ENCODE measurements at regions not wholly inside any gene's neighbourhood (a gene's known extent, or its start where the extent isn't known, plus 50 kb on each side); places are given as distances from the start of the nearest gene placed in this dataset.

DNA sequence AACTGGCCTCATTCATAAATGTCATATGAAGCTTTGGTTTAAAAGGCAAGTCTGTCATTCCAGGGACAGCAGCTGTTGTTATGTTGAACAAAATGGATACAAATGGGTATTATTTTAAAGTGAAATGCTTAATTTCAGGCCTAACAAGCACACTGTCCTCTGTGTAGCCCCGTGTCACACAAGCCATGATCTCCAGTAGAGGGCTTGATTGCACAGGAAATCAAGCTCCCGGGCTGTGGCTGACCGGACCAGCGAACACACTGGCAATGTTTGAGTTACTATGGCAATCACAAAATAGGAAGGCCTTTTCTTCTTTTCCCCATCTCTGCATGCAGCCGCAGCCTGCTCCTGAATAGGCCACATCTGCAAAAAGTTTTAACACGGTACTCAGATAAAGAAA, 64.0 kb upstream of the GSX1 start:
- Histone ChIP-seq H2AFZ (ENCODE audit: low read depth, low read length) (no peak overlapping the region), H3K36me3 (ENCODE audit: control insufficient read depth in 2 of 2, extremely low read depth in 1 of 2, insufficient read depth in 2 of 2, low read length in 2 of 2) (no peaks in the 10 kb centered on the region), H3K9ac (replicated peaks; ENCODE audit: extremely low read depth, insufficient read depth, low read length) (no peak overlapping the region), H3K4me2 (ENCODE audit: insufficient read depth, low read length) (no peak overlapping the region), H3K9me1 (replicated peaks; ENCODE audit: control insufficient read depth, extremely low read depth, insufficient read depth, low read length) (no peaks in the 10 kb centered on the region), H3K4me3 (replicated peaks in 1 of 3; ENCODE audit: insufficient read depth in 1 of 3, low read depth in 1 of 3, low read length in 3 of 3) (no peak overlapping the region), H4K20me1 (replicated peaks; ENCODE audit: control insufficient read depth, extremely low read depth, insufficient read depth, low read length) (no peaks in the 10 kb centered on the region), H3K27me3 (ENCODE audit: control insufficient read depth in 2 of 2, insufficient read depth in 2 of 2, low read length in 2 of 2) (peaks cover 2 to 7% of the 10 kb centered on the region in 2 experiments), H3K9me3 (replicated peaks; ENCODE audit: control insufficient read depth, insufficient read depth, low read length) (no peaks in the 10 kb centered on the region), H3K4me1 (ENCODE audit: control insufficient read depth, extremely low read depth, insufficient read depth, low read length) (no peaks in the 10 kb centered on the region), H3K27ac (ENCODE audit: insufficient read depth, low read depth, low read length) (no peak overlapping the region), H3K79me2 (ENCODE audit: control insufficient read depth, insufficient read depth, low read length) (no peaks in the 10 kb centered on the region)
- no peak for FAIRE-seq
- ChIA-PET CTCF (interaction anchor here (1.2 kb wide), 1 partner anchor 106 kb away, joined by 3 read pairs; the partner anchor contains the start of gene POLR1D), POLR2A (no interaction called here)
- TF ChIP-seq GATA2 (IDR thresholded peaks at IDR 0.05; ENCODE audit: insufficient read depth, insufficient read length, low read depth, low read length), result no peak
- no peak for TF ChIP-seq POLR2A (IDR thresholded peaks at IDR 0.05; ENCODE audit: low read depth, low read length)
- TF ChIP-seq, protein P1, sequence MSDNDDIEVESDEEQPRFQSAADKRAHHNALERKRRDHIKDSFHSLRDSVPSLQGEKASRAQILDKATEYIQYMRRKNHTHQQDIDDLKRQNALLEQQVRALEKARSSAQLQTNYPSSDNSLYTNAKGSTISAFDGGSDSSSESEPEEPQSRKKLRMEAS (IDR thresholded peaks at IDR 0.05; ENCODE audit: insufficient read depth, insufficient read length), result no peak
- TF ChIP-seq, protein P2, sequence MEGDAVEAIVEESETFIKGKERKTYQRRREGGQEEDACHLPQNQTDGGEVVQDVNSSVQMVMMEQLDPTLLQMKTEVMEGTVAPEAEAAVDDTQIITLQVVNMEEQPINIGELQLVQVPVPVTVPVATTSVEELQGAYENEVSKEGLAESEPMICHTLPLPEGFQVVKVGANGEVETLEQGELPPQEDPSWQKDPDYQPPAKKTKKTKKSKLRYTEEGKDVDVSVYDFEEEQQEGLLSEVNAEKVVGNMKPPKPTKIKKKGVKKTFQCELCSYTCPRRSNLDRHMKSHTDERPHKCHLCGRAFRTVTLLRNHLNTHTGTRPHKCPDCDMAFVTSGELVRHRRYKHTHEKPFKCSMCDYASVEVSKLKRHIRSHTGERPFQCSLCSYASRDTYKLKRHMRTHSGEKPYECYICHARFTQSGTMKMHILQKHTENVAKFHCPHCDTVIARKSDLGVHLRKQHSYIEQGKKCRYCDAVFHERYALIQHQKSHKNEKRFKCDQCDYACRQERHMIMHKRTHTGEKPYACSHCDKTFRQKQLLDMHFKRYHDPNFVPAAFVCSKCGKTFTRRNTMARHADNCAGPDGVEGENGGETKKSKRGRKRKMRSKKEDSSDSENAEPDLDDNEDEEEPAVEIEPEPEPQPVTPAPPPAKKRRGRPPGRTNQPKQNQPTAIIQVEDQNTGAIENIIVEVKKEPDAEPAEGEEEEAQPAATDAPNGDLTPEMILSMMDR (IDR thresholded peaks at IDR 0.05; ENCODE audit: extremely low read depth in 1 of 2, insufficient read depth in 1 of 2, low read depth in 1 of 2, low read length in 2 of 2), result no peak
- no peak for TF ChIP-seq MYC (IDR thresholded peaks at IDR 0.05; ENCODE audit: low read depth, low read length)
- dilution Hi-C loops (cut with MboI; ENCODE audit: extremely low pct_ligation_motif_present, low sequenced_read_pairs), result no loop called here
- intact Hi-C loops (cut with micrococcal nuclease), result no loop called here
- DNase-seq (ENCODE audit: low read depth, low spot score), result no peak
- BruUV-seq (replicated peaks), result no TSS peak

DNA sequence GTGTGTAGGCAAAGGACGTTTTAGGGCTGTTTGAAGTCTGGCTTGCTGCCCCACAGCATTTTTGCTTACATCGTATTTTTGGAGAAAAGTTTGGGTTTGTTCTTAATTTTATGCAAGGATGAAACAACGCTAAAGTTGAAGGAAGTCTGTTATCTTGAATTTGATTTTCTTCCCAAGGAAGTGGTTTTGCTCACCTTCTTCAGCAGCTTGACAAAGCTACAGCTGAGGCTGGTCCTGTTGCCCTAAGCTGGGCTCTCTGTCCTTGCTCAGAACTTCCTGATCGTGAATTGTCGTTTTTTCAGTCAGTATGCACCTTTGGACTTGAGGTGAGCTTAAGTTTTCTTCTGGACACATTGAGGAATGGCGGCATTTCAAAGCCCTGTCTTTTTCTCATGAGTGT, 62.1 kb upstream of the GSX1 start:
- Histone ChIP-seq H4K20me1 (replicated peaks; ENCODE audit: control insufficient read depth, extremely low read depth, insufficient read depth, low read length) (no peaks in the 10 kb centered on the region), H3K4me3 (replicated peaks in 1 of 3; ENCODE audit: insufficient read depth in 1 of 3, low read depth in 1 of 3, low read length in 3 of 3) (no peak overlapping the region), H3K4me1 (ENCODE audit: control insufficient read depth, extremely low read depth, insufficient read depth, low read length) (no peaks in the 10 kb centered on the region), H3K4me2 (ENCODE audit: insufficient read depth, low read length) (no peak overlapping the region), H3K36me3 (ENCODE audit: control insufficient read depth in 2 of 2, extremely low read depth in 1 of 2, insufficient read depth in 2 of 2, low read length in 2 of 2) (no peaks in the 10 kb centered on the region), H3K9ac (replicated peaks; ENCODE audit: extremely low read depth, insufficient read depth, low read length) (no peak overlapping the region), H3K27ac (ENCODE audit: insufficient read depth, low read depth, low read length) (no peak overlapping the region), H3K9me1 (replicated peaks; ENCODE audit: control insufficient read depth, extremely low read depth, insufficient read depth, low read length) (no peaks in the 10 kb centered on the region), H3K27me3 (ENCODE audit: control insufficient read depth in 2 of 2, insufficient read depth in 2 of 2, low read length in 2 of 2) (peaks cover 2 to 7% of the 10 kb centered on the region in 2 experiments), H3K79me2 (ENCODE audit: control insufficient read depth, insufficient read depth, low read length) (no peaks in the 10 kb centered on the region), H3K9me3 (replicated peaks; ENCODE audit: control insufficient read depth, insufficient read depth, low read length) (no peaks in the 10 kb centered on the region), H2AFZ (ENCODE audit: low read depth, low read length) (no peak overlapping the region)
- dilution Hi-C loops (cut with MboI; ENCODE audit: extremely low pct_ligation_motif_present, low sequenced_read_pairs), result no loop called here
- POLR2A ChIA-PET, result no interaction called here
- intact Hi-C loops (cut with micrococcal nuclease), result no loop called here
- FAIRE-seq (no peak), DNase-seq (ENCODE audit: low read depth, low spot score) (no peak)
- BruUV-seq (replicated peaks), result no TSS peak
- no peak for TF ChIP-seq MYC (IDR thresholded peaks at IDR 0.05; ENCODE audit: low read depth, low read length)
- no peak for TF ChIP-seq JUN (IDR thresholded peaks at IDR 0.05; ENCODE audit: borderline replicate concordance, insufficient read depth, insufficient read length, low read depth)
- TF ChIP-seq GATA2 (IDR thresholded peaks at IDR 0.05; ENCODE audit: insufficient read depth, insufficient read length, low read depth, low read length), result no peak
- no peak for TF ChIP-seq POLR2A (IDR thresholded peaks at IDR 0.05; ENCODE audit: low read depth, low read length)
- TF ChIP-seq POLR2AphosphoS5 (IDR thresholded peaks at IDR 0.05; ENCODE audit: insufficient read depth, low read depth, low read length), result no peak
- TF ChIP-seq EZH2 (IDR thresholded peaks at IDR 0.05; ENCODE audit: borderline replicate concordance, low read depth, low read length, severe bottlenecking), result no peak
- TF ChIP-seq, protein P2 (IDR thresholded peaks at IDR 0.05; ENCODE audit: extremely low read depth in 1 of 2, insufficient read depth in 1 of 2, low read depth in 1 of 2, low read length in 2 of 2), result no peak
- TF ChIP-seq FOS (IDR thresholded peaks at IDR 0.05; ENCODE audit: borderline replicate concordance, insufficient read depth, low read length), result no peak
- CTCF ChIA-PET, result no interaction called here

Measured in endothelial cell of umbilical vein (primary cell).